ENCODE measurements at regions not wholly inside any gene's neighbourhood (a gene's known extent, or its start where the extent isn't known, plus 50 kb on each side); places are given as distances from the start of the nearest gene placed in this dataset.

DNA sequence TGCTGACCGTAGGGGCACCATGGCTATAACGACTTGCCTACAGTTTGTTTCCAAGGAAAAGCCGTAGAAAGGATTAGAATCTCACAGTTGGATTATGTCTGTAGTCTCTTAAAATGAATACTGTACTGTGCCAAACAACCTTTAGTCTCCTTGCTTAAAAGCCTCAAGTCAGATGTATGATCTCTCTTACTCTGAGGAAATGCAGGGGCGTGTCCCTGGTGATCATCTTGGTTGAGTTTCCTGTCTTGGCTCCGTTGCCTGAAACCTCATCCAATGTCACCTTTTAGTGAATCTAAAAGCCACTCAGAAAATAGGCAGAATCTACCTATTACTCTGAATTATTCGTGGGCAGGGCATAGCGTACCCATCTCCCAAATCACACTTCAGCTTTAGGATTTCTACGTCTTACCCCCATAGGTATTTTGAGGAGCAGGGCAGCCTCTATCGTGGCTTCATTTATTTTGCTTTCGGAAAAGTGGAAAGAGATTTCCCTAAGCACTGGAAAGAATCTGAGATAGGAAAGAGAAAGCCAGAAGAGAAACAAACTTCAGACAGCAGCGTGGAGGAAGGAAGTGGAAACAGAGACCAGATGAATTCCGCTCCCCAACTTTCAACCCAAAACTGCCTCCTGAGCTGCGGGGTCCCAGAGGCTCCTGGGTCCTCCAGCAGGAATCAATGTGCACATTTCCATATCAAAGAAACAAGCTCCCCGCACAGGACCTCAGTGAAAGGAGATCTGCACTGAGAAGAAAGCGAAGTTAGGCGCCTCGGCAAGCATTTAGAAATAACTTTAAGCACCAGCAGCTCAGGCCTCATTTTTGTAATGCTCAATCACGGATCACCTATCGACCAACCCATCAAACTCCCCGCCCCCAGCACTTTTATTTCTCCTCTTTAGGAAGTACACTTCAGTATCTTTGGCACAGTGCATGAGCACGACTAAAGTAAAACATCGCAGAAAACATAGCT lies 245.8 kb downstream of the ETS1 start:
- Histone ChIP-seq H3K27me3 (no peaks in the 10 kb centered on the region), H3K36me3 (no peaks in the 10 kb centered on the region), H3K9me3 (no peaks in the 10 kb centered on the region), H3K27ac (peak overlapping the region; percentile 12 to 51), H3K4me1 (peaks cover 0 to 18% of the 10 kb centered on the region in 2 donors), H3K4me3 (no peak overlapping the region)
- DNase-seq (ENCODE audit: low spot score): no peak
- no peak for TF ChIP-seq CTCF (IDR thresholded peaks at IDR 0.05)

- Histone ChIP-seq H3K27me3 (no peaks in the 10 kb centered on the region), H3K27ac (no peak overlapping the region), H3K9me3 (no peaks in the 10 kb centered on the region), H3K36me3 (no peaks in the 10 kb centered on the region), H3K4me1 (peaks cover 0 to 33% of the 10 kb centered on the region in 2 donors), H3K4me3 (no peak overlapping the region)
- no peak for DNase-seq (ENCODE audit: low spot score)
- no peak for TF ChIP-seq CTCF (IDR thresholded peaks at IDR 0.05)
These were observed 247.6 kb downstream of the ETS1 start for GRCh38 chr11:128339792-128340191.

DNA sequence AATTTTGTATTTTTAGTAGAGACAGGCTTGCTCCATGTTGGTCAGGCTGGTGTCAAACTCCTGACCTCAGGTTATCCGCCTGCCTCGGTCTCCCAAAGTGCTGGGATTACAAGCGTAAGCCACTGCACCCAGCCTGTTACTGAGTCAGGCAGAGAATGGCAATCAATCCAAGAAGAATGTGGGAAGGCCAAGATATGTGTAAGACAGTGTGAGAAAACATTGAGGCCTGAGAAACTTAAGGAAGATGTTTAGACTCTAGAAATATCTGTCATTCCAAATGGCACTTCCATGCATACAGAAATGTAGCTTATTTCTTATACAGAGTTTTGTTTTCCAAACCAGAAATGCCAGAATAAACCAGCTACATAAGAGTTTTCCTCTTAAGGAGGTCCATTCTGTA lies 248.5 kb downstream of the ETS1 start:
- no peak for TF ChIP-seq CTCF (IDR thresholded peaks at IDR 0.05)
- no peak for DNase-seq (ENCODE audit: low spot score)
- Histone ChIP-seq H3K4me1 (peaks cover 0 to 33% of the 10 kb centered on the region in 2 donors), H3K9me3 (no peaks in the 10 kb centered on the region), H3K27me3 (no peaks in the 10 kb centered on the region), H3K27ac (no peak overlapping the region), H3K4me3 (no peak overlapping the region), H3K36me3 (no peaks in the 10 kb centered on the region)

DNA sequence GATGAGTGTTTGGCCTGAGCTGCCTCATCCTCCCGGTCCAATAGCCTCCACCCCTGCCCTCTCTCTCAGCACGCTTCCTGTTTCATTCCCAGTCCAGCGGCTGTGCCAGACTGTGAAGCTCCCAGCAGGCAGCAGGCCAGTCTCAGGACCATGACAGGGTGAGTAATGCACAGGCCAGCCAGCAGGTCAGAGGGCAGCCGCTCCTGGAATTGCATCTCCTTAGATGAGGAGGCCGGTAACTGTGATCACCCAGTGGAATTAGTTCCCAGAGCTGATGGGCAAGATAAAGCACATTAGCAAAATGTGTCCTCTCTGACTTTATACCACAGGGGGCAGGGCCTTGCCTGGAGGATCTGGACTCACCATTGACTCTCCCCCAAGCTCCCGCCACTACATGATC lies 251.2 kb downstream of the ETS1 start:
- no peak overlapping the region for H3K27ac ChIP-seq
- no peak for TF ChIP-seq CTCF (IDR thresholded peaks at IDR 0.05)
- no peaks in the 10 kb centered on the region for H3K9me3 ChIP-seq
- no peaks in the 10 kb centered on the region for H3K36me3 ChIP-seq
- H3K4me1 ChIP-seq: peaks cover 0 to 21% of the 10 kb centered on the region in 2 donors
- H3K4me3 ChIP-seq: no peak overlapping the region
- DNase-seq (ENCODE audit: low spot score): no peak
- no peaks in the 10 kb centered on the region for H3K27me3 ChIP-seq

DNA sequence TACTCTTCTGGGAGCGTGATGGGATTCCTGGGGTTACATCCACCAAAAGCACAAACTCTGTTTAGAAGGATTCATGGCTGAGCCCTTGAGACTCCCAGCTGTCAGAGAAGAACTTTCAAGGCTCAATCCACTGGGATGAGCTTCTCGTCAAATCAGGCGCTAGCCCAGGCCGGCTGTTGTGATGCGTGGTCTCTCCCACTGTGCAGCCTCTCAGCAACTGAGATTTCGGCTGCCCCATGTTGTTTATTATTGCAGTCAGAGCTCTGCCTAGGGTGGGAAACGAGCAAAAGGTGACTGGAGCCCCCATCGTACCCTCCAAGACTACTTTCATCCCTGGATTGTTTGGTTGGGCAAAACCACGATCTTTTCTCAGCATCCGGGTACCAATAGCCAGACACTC lies 251.6 kb downstream of the ETS1 start:
- no peak for TF ChIP-seq CTCF (IDR thresholded peaks at IDR 0.05)
- no peak overlapping the region for H3K4me3 ChIP-seq
- DNase-seq (ENCODE audit: low spot score): no peak
- H3K27ac ChIP-seq: no peak overlapping the region
- H3K36me3 ChIP-seq: no peaks in the 10 kb centered on the region
- no peaks in the 10 kb centered on the region for H3K27me3 ChIP-seq
- H3K9me3 ChIP-seq: no peaks in the 10 kb centered on the region
- peaks cover 0 to 17% of the 10 kb centered on the region in 2 donors for H3K4me1 ChIP-seq

Data from right atrium auricular region (tissue), 2 donors.